ENCODE measurements at regions not wholly inside any gene's neighbourhood (a gene's known extent, or its start where the extent isn't known, plus 50 kb on each side); places are given as distances from the start of the nearest gene placed in this dataset.

DNA sequence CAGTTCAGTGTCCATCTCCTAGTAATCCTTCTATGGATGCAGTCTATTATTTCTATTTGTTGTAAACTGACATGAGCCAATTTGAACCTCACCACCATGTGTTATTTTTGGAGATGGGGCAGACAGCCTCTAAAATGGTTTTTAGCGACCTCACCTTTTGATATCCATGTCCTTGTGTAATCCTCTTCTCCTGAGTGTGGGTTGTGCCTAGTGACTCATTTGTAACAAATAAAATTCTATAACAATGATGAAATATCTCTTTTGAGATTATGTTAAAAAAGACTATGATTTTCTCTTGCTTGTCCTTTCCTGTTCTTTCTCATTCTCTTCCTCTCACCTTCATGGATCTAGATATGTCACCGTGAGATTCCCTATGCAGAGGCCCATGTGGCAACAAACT lies 554.6 kb upstream of the ANO3 start:
- Histone ChIP-seq H3K27ac (no peak overlapping the region), H3K4me3 (no peak overlapping the region), H3K36me3 (no peaks in the 10 kb centered on the region), H3K27me3 (no peaks in the 10 kb centered on the region), H3K4me1 (no peaks in the 10 kb centered on the region), H3K9me3 (no peaks in the 10 kb centered on the region)
- intact Hi-C loops (cut with DNase I), result no loop called here
- TF ChIP-seq POLR2A (IDR thresholded peaks at IDR 0.05), result no peak
- TF ChIP-seq, protein P1, sequence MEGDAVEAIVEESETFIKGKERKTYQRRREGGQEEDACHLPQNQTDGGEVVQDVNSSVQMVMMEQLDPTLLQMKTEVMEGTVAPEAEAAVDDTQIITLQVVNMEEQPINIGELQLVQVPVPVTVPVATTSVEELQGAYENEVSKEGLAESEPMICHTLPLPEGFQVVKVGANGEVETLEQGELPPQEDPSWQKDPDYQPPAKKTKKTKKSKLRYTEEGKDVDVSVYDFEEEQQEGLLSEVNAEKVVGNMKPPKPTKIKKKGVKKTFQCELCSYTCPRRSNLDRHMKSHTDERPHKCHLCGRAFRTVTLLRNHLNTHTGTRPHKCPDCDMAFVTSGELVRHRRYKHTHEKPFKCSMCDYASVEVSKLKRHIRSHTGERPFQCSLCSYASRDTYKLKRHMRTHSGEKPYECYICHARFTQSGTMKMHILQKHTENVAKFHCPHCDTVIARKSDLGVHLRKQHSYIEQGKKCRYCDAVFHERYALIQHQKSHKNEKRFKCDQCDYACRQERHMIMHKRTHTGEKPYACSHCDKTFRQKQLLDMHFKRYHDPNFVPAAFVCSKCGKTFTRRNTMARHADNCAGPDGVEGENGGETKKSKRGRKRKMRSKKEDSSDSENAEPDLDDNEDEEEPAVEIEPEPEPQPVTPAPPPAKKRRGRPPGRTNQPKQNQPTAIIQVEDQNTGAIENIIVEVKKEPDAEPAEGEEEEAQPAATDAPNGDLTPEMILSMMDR (IDR thresholded peaks at IDR 0.05), result no peak
- no peak for TF ChIP-seq EP300 (IDR thresholded peaks at IDR 0.05)
- TF ChIP-seq POLR2AphosphoS5 (IDR thresholded peaks at IDR 0.05), result no peak
- WGBS, 2 donors, result 74 to 91% methylated on average over 2 of the region's 2 CpGs
- no peak for DNase-seq

DNA sequence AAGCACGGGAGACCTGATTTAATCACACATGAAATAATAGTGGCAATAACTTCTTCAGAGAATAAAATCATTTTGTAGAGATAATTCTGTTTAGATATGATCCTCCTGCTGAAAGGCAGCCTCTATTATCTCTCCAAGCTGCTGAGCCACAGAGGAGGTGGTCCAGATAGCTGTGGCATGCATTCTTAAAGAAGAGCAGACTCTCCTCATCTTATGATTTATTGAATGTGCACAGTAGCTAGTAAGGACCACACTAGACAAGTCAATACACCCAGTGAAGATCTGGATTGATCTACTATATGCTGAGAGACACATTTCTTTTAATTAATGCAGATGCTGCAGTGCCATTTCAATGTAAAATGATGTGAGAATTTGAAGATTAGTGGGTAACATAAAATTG lies 552.9 kb upstream of the ANO3 start:
- Histone ChIP-seq H3K9me3 (no peaks in the 10 kb centered on the region), H3K27ac (no peak overlapping the region), H3K4me3 (no peak overlapping the region), H3K27me3 (no peaks in the 10 kb centered on the region), H3K36me3 (no peaks in the 10 kb centered on the region), H3K4me1 (no peaks in the 10 kb centered on the region)
- DNase-seq, result no peak
- WGBS, 2 donors, result 54 to 71% methylated on average over 1 of the region's 1 CpG
- TF ChIP-seq EP300 (IDR thresholded peaks at IDR 0.05), result no peak
- TF ChIP-seq POLR2A (IDR thresholded peaks at IDR 0.05), result no peak
- no peak for TF ChIP-seq POLR2AphosphoS5 (IDR thresholded peaks at IDR 0.05)
- TF ChIP-seq, protein P1 (IDR thresholded peaks at IDR 0.05), result no peak
- intact Hi-C loops (cut with DNase I), result no loop called here

DNA sequence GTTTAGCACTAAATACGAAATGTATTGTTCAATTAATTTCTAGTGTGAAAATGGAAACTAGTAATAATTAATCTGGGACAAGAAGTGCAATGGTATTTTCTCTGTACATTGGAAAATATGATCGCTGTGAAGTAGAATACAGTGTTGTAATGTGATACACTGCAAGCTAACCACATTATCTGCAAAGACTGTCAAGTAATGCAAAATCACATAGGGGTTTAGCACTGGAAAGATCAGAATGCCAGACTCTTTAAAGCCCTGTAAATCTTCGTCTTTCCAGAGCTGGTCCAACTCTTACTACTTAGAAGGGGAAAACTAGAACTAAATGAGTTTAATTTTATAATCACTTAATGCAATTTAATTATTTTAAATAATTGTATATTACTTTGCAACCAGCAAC lies 544.5 kb upstream of the ANO3 start:
- TF ChIP-seq EP300 (IDR thresholded peaks at IDR 0.05), result no peak
- TF ChIP-seq POLR2A (IDR thresholded peaks at IDR 0.05), result no peak
- TF ChIP-seq POLR2AphosphoS5 (IDR thresholded peaks at IDR 0.05), result no peak
- TF ChIP-seq, protein P1 (IDR thresholded peaks at IDR 0.05), result no peak
- intact Hi-C loops (cut with DNase I), result no loop called here
- H3K27me3 ChIP-seq, result no peaks in the 10 kb centered on the region
- no peak overlapping the region for H3K27ac ChIP-seq
- no peak overlapping the region for H3K4me3 ChIP-seq
- H3K4me1 ChIP-seq, result no peaks in the 10 kb centered on the region
- WGBS, 2 donors, result 62% methylated on average over 3 of the region's 3 CpGs
- no peaks in the 10 kb centered on the region for H3K9me3 ChIP-seq
- DNase-seq, result no peak
- no peaks in the 10 kb centered on the region for H3K36me3 ChIP-seq

DNA sequence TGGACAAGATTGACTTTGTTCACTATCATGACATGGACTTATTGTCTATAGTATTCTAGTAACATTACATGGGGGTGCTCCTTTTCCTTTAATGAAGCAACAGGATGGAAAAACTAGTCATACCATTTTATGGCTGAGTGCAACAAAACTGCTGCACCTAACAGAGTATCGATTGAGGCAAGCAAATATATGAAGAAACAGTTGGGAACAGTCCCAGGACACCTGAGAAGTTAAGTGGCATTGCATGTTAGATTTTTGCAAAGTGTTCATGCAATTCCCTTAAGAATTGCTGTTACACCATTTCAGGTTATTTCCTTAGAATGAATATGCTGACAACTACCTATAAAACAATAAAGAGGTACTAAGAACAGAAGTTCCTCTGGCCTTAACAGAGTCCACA lies 541.5 kb upstream of the ANO3 start:
- WGBS, 2 donors, result 13 to 76% methylated on average over 1 of the region's 1 CpG
- intact Hi-C loops (cut with DNase I), result no loop called here
- Histone ChIP-seq H3K27me3 (no peaks in the 10 kb centered on the region), H3K27ac (no peak overlapping the region), H3K36me3 (no peaks in the 10 kb centered on the region), H3K9me3 (no peaks in the 10 kb centered on the region), H3K4me3 (no peak overlapping the region), H3K4me1 (no peaks in the 10 kb centered on the region)
- TF ChIP-seq POLR2A (IDR thresholded peaks at IDR 0.05), result no peak
- TF ChIP-seq, protein P1 (IDR thresholded peaks at IDR 0.05), result no peak
- no peak for TF ChIP-seq POLR2AphosphoS5 (IDR thresholded peaks at IDR 0.05)
- no peak for TF ChIP-seq EP300 (IDR thresholded peaks at IDR 0.05)
- DNase-seq, result no peak

DNA sequence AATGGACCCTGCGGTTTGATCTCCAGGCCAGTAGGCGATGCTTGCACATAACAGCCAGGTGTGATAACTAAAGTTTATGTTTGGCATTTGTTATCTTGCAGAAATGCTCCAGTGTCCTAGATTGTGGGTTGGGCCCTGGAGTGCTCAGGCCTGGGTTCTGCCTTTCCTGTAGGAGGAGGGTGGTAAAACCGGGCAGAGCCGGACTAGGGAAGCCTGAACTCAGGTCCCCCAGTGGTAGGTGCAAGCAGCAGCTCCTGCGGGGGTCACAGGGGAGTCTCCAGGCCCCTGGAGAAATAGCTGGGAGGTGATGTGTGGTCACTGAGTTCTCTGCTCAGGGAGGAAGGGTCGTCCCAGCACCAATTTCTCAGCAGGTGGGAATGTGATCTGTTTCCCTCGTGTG lies 538.3 kb upstream of the ANO3 start:
- H3K36me3 ChIP-seq, result no peaks in the 10 kb centered on the region
- H3K4me1 ChIP-seq, result no peaks in the 10 kb centered on the region
- no peaks in the 10 kb centered on the region for H3K27me3 ChIP-seq
- intact Hi-C loops (cut with DNase I), result no loop called here
- H3K4me3 ChIP-seq, result no peak overlapping the region
- no peak for DNase-seq
- 81 to 82% methylated on average over 7 of the region's 7 CpGs for WGBS, 2 donors
- no peaks in the 10 kb centered on the region for H3K9me3 ChIP-seq
- TF ChIP-seq, protein P1 (IDR thresholded peaks at IDR 0.05), result no peak
- TF ChIP-seq POLR2AphosphoS5 (IDR thresholded peaks at IDR 0.05) (no peak), EP300 (IDR thresholded peaks at IDR 0.05) (no peak), POLR2A (IDR thresholded peaks at IDR 0.05) (no peak)
- no peak overlapping the region for H3K27ac ChIP-seq
